Stimulated activated naive CD8-positive, alpha-beta T cell treated with anti-CD3 and anti-CD28 coated beads, Interleukin-15, Interleukin-2, amounts not matched to agents 100 ng/mL and 50 ng/mL, for 24 hours (primary cell): ENCODE measurements at regions not wholly inside any gene's neighbourhood (a gene's known extent, or its start where the extent isn't known, plus 50 kb on each side); places are given as distances from the start of the nearest gene placed in this dataset.

Source experiments
- H3K27ac Mint-ChIP-seq: one replicate; pipeline ENCODE4 v1.8.0; 2021; ENCODE audit warnings: mild to moderate bottlenecking, mixed read lengths
- H3K27me3 Mint-ChIP-seq: one replicate; pipeline ENCODE4 v1.8.0; 2021; ENCODE audit warnings: mixed read lengths
- H3K36me3 Mint-ChIP-seq: one replicate; pipeline ENCODE4 v1.8.0; 2021; ENCODE audit warnings: low read depth, mixed read lengths
- H3K4me1 Mint-ChIP-seq: one replicate; pipeline ENCODE4 v1.8.0; 2021; ENCODE audit warnings: low read depth, mixed read lengths
- H3K4me3 Mint-ChIP-seq: one replicate; pipeline ENCODE4 v1.8.0; 2021; ENCODE audit warnings: mild to moderate bottlenecking, mixed read lengths
- H3K9me3 Mint-ChIP-seq: one replicate; pipeline ENCODE4 v1.8.0; 2021; ENCODE audit warnings: mixed read lengths

- H3K4me1 Mint-ChIP-seq = no peaks in the 10 kb centered on the region
- H3K27me3 Mint-ChIP-seq = no peaks in the 10 kb centered on the region
- H3K9me3 Mint-ChIP-seq = peaks cover 6% of the 10 kb centered on the region
- no peak overlapping the region for H3K4me3 Mint-ChIP-seq
- no peaks in the 10 kb centered on the region for H3K36me3 Mint-ChIP-seq
- H3K27ac Mint-ChIP-seq = no peak overlapping the region
These were observed 1314.3 kb upstream of the CELF4 start for GRCh38 chr18:38879871-38880270.

- Mint-ChIP-seq H3K4me3 (no peak overlapping the region), H3K4me1 (no peaks in the 10 kb centered on the region), H3K27me3 (no peaks in the 10 kb centered on the region), H3K27ac (no peak overlapping the region), H3K36me3 (no peaks in the 10 kb centered on the region), H3K9me3 (peaks cover 7% of the 10 kb centered on the region)
These were observed 1306.7 kb upstream of the CELF4 start for GRCh38 chr18:38872342-38872741.

GRCh38 chr18:38868757-38869156, 1303.2 kb upstream of the CELF4 start:
- Mint-ChIP-seq H3K4me3 (no peak overlapping the region), H3K4me1 (no peaks in the 10 kb centered on the region), H3K9me3 (peaks cover 7% of the 10 kb centered on the region), H3K27me3 (no peaks in the 10 kb centered on the region), H3K36me3 (no peaks in the 10 kb centered on the region), H3K27ac (no peak overlapping the region)

- peaks cover 7% of the 10 kb centered on the region for H3K9me3 Mint-ChIP-seq
- no peaks in the 10 kb centered on the region for H3K36me3 Mint-ChIP-seq
- no peaks in the 10 kb centered on the region for H3K4me1 Mint-ChIP-seq
- H3K27ac Mint-ChIP-seq = no peak overlapping the region
- no peaks in the 10 kb centered on the region for H3K27me3 Mint-ChIP-seq
- H3K4me3 Mint-ChIP-seq = no peak overlapping the region
These were observed 1302.1 kb upstream of the CELF4 start for GRCh38 chr18:38867680-38868079.

- no peak overlapping the region for H3K27ac Mint-ChIP-seq
- no peaks in the 10 kb centered on the region for H3K27me3 Mint-ChIP-seq
- no peaks in the 10 kb centered on the region for H3K36me3 Mint-ChIP-seq
- H3K4me1 Mint-ChIP-seq = no peaks in the 10 kb centered on the region
- H3K9me3 Mint-ChIP-seq = peaks cover 16% of the 10 kb centered on the region
- no peak overlapping the region for H3K4me3 Mint-ChIP-seq
These were observed 1285.9 kb upstream of the CELF4 start for GRCh38 chr18:38851526-38851925.

GRCh38 chr18:38847326-38847725, 1281.7 kb upstream of the CELF4 start:
- no peaks in the 10 kb centered on the region for H3K36me3 Mint-ChIP-seq

GRCh38 chr18:38843291-38843690, 1277.7 kb upstream of the CELF4 start:
- no peaks in the 10 kb centered on the region for H3K27me3 Mint-ChIP-seq
- H3K27ac Mint-ChIP-seq = no peak overlapping the region
- no peaks in the 10 kb centered on the region for H3K4me1 Mint-ChIP-seq
- H3K36me3 Mint-ChIP-seq = no peaks in the 10 kb centered on the region
- no peak overlapping the region for H3K4me3 Mint-ChIP-seq
- H3K9me3 Mint-ChIP-seq = peaks cover 3% of the 10 kb centered on the region

More at GRCh38 chr18:38847326-38847725, 1281.7 kb upstream of the CELF4 start:
- H3K4me1 Mint-ChIP-seq = no peaks in the 10 kb centered on the region
- no peak overlapping the region for H3K4me3 Mint-ChIP-seq
- H3K9me3 Mint-ChIP-seq = peaks cover 9% of the 10 kb centered on the region
- H3K27me3 Mint-ChIP-seq = no peaks in the 10 kb centered on the region
- H3K27ac Mint-ChIP-seq = no peak overlapping the region

- Mint-ChIP-seq H3K36me3 (no peaks in the 10 kb centered on the region), H3K9me3 (peaks cover 3% of the 10 kb centered on the region), H3K27ac (no peak overlapping the region), H3K4me3 (no peak overlapping the region), H3K4me1 (no peaks in the 10 kb centered on the region), H3K27me3 (no peaks in the 10 kb centered on the region)
These were observed 1260.6 kb upstream of the CELF4 start for GRCh38 chr18:38826247-38826646.

GRCh38 chr18:38811209-38811608, 1245.6 kb upstream of the CELF4 start:
- no peak overlapping the region for H3K4me3 Mint-ChIP-seq
- H3K4me1 Mint-ChIP-seq = no peaks in the 10 kb centered on the region
- no peaks in the 10 kb centered on the region for H3K36me3 Mint-ChIP-seq
- H3K27me3 Mint-ChIP-seq = no peaks in the 10 kb centered on the region
- peaks cover 4% of the 10 kb centered on the region for H3K9me3 Mint-ChIP-seq
- H3K27ac Mint-ChIP-seq = no peak overlapping the region

- no peaks in the 10 kb centered on the region for H3K36me3 Mint-ChIP-seq
- H3K9me3 Mint-ChIP-seq = peaks cover 4% of the 10 kb centered on the region
- H3K27me3 Mint-ChIP-seq = no peaks in the 10 kb centered on the region
- no peak overlapping the region for H3K27ac Mint-ChIP-seq
- H3K4me3 Mint-ChIP-seq = no peak overlapping the region
- H3K4me1 Mint-ChIP-seq = no peaks in the 10 kb centered on the region
These were observed 1245.2 kb upstream of the CELF4 start for GRCh38 chr18:38810789-38811188.

- no peaks in the 10 kb centered on the region for H3K4me1 Mint-ChIP-seq
- no peak overlapping the region for H3K4me3 Mint-ChIP-seq
- H3K27ac Mint-ChIP-seq = no peak overlapping the region
- H3K36me3 Mint-ChIP-seq = no peaks in the 10 kb centered on the region
- H3K27me3 Mint-ChIP-seq = no peaks in the 10 kb centered on the region
- no peaks in the 10 kb centered on the region for H3K9me3 Mint-ChIP-seq
These were observed 1242.3 kb upstream of the CELF4 start for GRCh38 chr18:38807915-38808314.

- no peaks in the 10 kb centered on the region for H3K27me3 Mint-ChIP-seq
- H3K4me1 Mint-ChIP-seq = no peaks in the 10 kb centered on the region
- no peaks in the 10 kb centered on the region for H3K9me3 Mint-ChIP-seq
- no peak overlapping the region for H3K4me3 Mint-ChIP-seq
- H3K27ac Mint-ChIP-seq = no peak overlapping the region
- H3K36me3 Mint-ChIP-seq = no peaks in the 10 kb centered on the region
These were observed 1239.7 kb upstream of the CELF4 start for GRCh38 chr18:38805256-38805655.

GRCh38 chr18:38801640-38802039, 1236.0 kb upstream of the CELF4 start:
- no peaks in the 10 kb centered on the region for H3K36me3 Mint-ChIP-seq
- no peak overlapping the region for H3K27ac Mint-ChIP-seq
- H3K27me3 Mint-ChIP-seq = no peaks in the 10 kb centered on the region
- H3K4me1 Mint-ChIP-seq = no peaks in the 10 kb centered on the region
- peaks cover 7% of the 10 kb centered on the region for H3K9me3 Mint-ChIP-seq
- no peak overlapping the region for H3K4me3 Mint-ChIP-seq

- Mint-ChIP-seq H3K36me3 (no peaks in the 10 kb centered on the region), H3K4me1 (no peaks in the 10 kb centered on the region), H3K27ac (no peak overlapping the region), H3K27me3 (no peaks in the 10 kb centered on the region), H3K9me3 (peaks cover 7% of the 10 kb centered on the region), H3K4me3 (no peak overlapping the region)
These were observed 1231.2 kb upstream of the CELF4 start for GRCh38 chr18:38796762-38797161.

- H3K27ac Mint-ChIP-seq = no peak overlapping the region
- H3K36me3 Mint-ChIP-seq = no peaks in the 10 kb centered on the region
- no peak overlapping the region for H3K4me3 Mint-ChIP-seq
- H3K4me1 Mint-ChIP-seq = no peaks in the 10 kb centered on the region
- H3K27me3 Mint-ChIP-seq = no peaks in the 10 kb centered on the region
- H3K9me3 Mint-ChIP-seq = no peaks in the 10 kb centered on the region
These were observed 1227.1 kb upstream of the CELF4 start for GRCh38 chr18:38792731-38793130.

- Mint-ChIP-seq H3K36me3 (no peaks in the 10 kb centered on the region), H3K27me3 (no peaks in the 10 kb centered on the region), H3K4me3 (no peak overlapping the region), H3K27ac (no peak overlapping the region), H3K4me1 (no peaks in the 10 kb centered on the region), H3K9me3 (no peaks in the 10 kb centered on the region)
These were observed 1225.2 kb upstream of the CELF4 start for GRCh38 chr18:38790786-38791185.
